Osteoblast (primary cell): ENCODE measurements at regions not wholly inside any gene's neighbourhood (a gene's known extent, or its start where the extent isn't known, plus 50 kb on each side); places are given as distances from the start of the nearest gene placed in this dataset.

ENCODE experiments used
- DNase-seq: peaks from one replicate; pipeline ENCODE4 v3.0.0; 2011; ENCODE audit warnings: low spot score, mixed read lengths; ENCODE audit not compliant: insufficient read length; ENCODE audit errors: missing footprints
- H2AFZ ChIP-seq: 2 replicates; pipeline ENCODE4 v1.6.0; 2011; ENCODE audit warnings: mild to moderate bottlenecking, low read length
- H3K27ac ChIP-seq: 2 replicates; pipeline ENCODE4 v1.5.1; 2011; ENCODE audit warnings: mild to moderate bottlenecking, low read depth, low read length, moderate library complexity
- H3K27me3 ChIP-seq: 2 replicates; pipeline ENCODE4 v1.6.0; 2012; ENCODE audit warnings: mild to moderate bottlenecking, control low read depth, inconsistent platforms, low read length, moderate library complexity; ENCODE audit not compliant: insufficient read depth
- H3K36me3 ChIP-seq: 2 replicates; pipeline ENCODE4 v1.5.1; 2011; ENCODE audit warnings: mild to moderate bottlenecking, low read length, control low read depth, moderate library complexity; ENCODE audit not compliant: insufficient read depth
- H3K4me1 ChIP-seq: 2 replicates; pipeline ENCODE4 v1.5.1; 2011; ENCODE audit warnings: mild to moderate bottlenecking, low read length, control low read depth, moderate library complexity; ENCODE audit not compliant: insufficient read depth
- H3K4me2 ChIP-seq: 2 replicates; pipeline ENCODE4 v1.6.0; 2011; ENCODE audit warnings: mild to moderate bottlenecking, low read length; ENCODE audit not compliant: insufficient read depth
- H3K4me3 ChIP-seq: fragments of 200-600 bp; sonication (generic); 3 replicates; pipeline ENCODE4 v1.5.1; 2012; ENCODE audit warnings: mild to moderate bottlenecking, low read length, inconsistent platforms; ENCODE audit not compliant: insufficient read depth
- H3K79me2 ChIP-seq: 2 replicates; pipeline ENCODE4 v1.6.0; 2012; ENCODE audit warnings: mild to moderate bottlenecking, low read length, control low read depth, inconsistent platforms; ENCODE audit not compliant: insufficient read depth
- H3K9me3 ChIP-seq: 2 replicates; pipeline ENCODE4 v1.5.1; 2011; ENCODE audit warnings: low read depth, low read length, control low read depth
- H4K20me1 ChIP-seq: 2 replicates; pipeline ENCODE4 v1.6.0; 2012; ENCODE audit warnings: mild to moderate bottlenecking, low read length, control low read depth; ENCODE audit not compliant: insufficient read depth
- TF ChIP-seq, protein P1 (sequence below): IDR thresholded peaks from 2 replicates; pipeline ENCODE4 v1.5.1; 2011; ENCODE audit warnings: mild to moderate bottlenecking, low read depth, low read length, moderate library complexity; ENCODE audit errors: extremely low read depth

DNA sequence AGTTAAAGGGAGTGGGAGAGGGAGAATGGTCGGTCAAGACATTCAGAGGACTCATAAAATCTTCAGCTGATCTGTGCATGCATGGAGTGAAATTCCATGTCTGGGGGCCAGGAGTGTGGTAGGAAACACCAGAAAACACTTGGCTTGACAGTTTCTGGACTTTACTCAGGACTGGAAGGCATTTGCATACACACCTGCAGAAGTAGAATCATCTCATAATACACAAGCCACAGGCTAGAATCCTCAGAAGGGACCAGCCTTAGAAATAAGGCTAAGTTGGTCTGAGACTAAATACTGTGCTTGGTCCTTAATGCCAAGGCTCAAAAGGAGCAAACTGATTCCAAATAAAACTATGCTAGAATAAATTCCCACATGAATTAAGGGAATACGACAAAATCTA, 328.1 kb upstream of the KITLG start:
- no peaks in the 10 kb centered on the region for H3K27me3 ChIP-seq
- no peak overlapping the region for H3K27ac ChIP-seq
- TF ChIP-seq, protein P1, sequence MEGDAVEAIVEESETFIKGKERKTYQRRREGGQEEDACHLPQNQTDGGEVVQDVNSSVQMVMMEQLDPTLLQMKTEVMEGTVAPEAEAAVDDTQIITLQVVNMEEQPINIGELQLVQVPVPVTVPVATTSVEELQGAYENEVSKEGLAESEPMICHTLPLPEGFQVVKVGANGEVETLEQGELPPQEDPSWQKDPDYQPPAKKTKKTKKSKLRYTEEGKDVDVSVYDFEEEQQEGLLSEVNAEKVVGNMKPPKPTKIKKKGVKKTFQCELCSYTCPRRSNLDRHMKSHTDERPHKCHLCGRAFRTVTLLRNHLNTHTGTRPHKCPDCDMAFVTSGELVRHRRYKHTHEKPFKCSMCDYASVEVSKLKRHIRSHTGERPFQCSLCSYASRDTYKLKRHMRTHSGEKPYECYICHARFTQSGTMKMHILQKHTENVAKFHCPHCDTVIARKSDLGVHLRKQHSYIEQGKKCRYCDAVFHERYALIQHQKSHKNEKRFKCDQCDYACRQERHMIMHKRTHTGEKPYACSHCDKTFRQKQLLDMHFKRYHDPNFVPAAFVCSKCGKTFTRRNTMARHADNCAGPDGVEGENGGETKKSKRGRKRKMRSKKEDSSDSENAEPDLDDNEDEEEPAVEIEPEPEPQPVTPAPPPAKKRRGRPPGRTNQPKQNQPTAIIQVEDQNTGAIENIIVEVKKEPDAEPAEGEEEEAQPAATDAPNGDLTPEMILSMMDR = no peak
- no peak overlapping the region for H2AFZ ChIP-seq
- no peaks in the 10 kb centered on the region for H4K20me1 ChIP-seq
- no peak overlapping the region for H3K4me2 ChIP-seq
- H3K79me2 ChIP-seq = no peaks in the 10 kb centered on the region
- no peak for DNase-seq
- no peaks in the 10 kb centered on the region for H3K9me3 ChIP-seq
- no peaks in the 10 kb centered on the region for H3K4me1 ChIP-seq
- no peaks in the 10 kb centered on the region for H3K36me3 ChIP-seq
- H3K4me3 ChIP-seq = no peak overlapping the region

DNA sequence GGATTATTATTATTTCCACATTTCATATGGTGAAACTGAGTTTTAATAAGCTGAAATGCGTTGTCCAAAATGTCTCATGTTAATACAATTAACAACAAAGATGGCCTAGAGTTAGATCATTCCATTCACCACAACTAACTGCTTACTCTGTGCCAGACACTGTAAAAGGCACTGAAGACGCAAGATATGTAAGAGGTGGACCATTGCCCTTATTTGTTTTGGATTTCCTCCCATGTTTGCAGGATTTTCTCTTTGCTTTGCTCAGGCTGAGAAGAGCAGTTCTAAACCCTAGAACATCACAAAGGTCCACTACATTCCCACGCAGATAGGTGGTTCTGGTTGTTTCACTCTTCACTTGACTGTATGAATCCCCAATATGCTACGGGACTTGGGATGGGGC, 324.4 kb upstream of the KITLG start:
- Histone ChIP-seq H3K27ac (no peak overlapping the region), H3K4me3 (no peak overlapping the region), H3K4me2 (no peak overlapping the region), H3K79me2 (no peaks in the 10 kb centered on the region), H3K4me1 (no peaks in the 10 kb centered on the region), H3K27me3 (no peaks in the 10 kb centered on the region), H4K20me1 (no peaks in the 10 kb centered on the region), H2AFZ (peak overlapping the region; percentile 33), H3K9me3 (no peaks in the 10 kb centered on the region), H3K36me3 (no peaks in the 10 kb centered on the region)
- no peak for DNase-seq
- TF ChIP-seq, protein P1 = no peak

DNA sequence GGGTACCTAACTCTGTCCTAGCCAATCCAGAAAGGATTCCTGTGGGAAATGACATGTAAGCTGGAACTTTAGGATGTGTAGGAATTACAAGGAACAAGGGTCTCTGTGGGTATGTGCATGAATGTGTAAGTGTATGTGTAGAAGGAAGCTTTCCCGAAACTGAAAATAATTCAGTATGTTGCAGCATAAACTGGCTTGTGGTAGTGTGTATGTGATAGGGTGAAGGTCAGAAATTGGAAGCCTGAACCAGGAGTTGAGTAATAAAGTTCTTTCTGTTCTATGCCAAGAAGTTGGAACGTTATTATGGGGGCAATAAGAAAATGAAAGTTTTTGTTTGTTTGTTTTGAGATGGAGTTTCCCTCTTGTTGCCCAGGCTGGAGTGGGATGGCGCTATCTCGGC, 323.1 kb upstream of the KITLG start:
- Histone ChIP-seq H3K4me2 (no peak overlapping the region), H3K27me3 (no peaks in the 10 kb centered on the region), H3K79me2 (no peaks in the 10 kb centered on the region), H3K27ac (no peak overlapping the region), H4K20me1 (no peaks in the 10 kb centered on the region), H3K4me3 (no peak overlapping the region), H2AFZ (no peak overlapping the region), H3K4me1 (no peaks in the 10 kb centered on the region), H3K9me3 (no peaks in the 10 kb centered on the region), H3K36me3 (no peaks in the 10 kb centered on the region)
- TF ChIP-seq, protein P1 = no peak
- DNase-seq = no peak

DNA sequence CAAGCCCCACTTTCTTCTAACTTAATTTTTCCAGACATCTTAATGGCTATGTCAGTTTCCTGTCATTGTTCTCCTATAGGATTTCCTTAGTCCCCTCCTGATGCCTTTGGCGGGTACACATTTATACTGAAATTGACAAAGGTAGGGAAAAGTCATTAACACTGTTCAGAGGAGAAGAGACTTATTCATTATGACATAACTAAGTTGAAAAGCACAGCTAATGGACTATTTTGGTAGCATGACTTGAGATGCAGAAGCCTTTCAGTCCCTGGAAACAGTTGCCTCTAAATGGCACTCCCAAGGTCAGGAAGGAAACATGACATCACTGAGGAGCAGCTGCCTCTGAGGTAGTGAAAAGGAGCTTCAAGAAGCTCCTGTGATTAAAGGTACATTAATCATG, 317.5 kb upstream of the KITLG start:
- TF ChIP-seq, protein P1 = no peak
- H3K79me2 ChIP-seq = no peaks in the 10 kb centered on the region
- peak; percentile 39 for DNase-seq
- peaks cover 21% of the 10 kb centered on the region for H3K4me1 ChIP-seq
- no peak overlapping the region for H3K4me3 ChIP-seq
- H3K27ac ChIP-seq = peak overlapping the region; percentile 64
- no peak overlapping the region for H2AFZ ChIP-seq
- H4K20me1 ChIP-seq = no peaks in the 10 kb centered on the region
- no peak overlapping the region for H3K4me2 ChIP-seq
- H3K36me3 ChIP-seq = no peaks in the 10 kb centered on the region
- H3K27me3 ChIP-seq = no peaks in the 10 kb centered on the region
- no peaks in the 10 kb centered on the region for H3K9me3 ChIP-seq
